ENCODE measurements at regions not wholly inside any gene's neighbourhood (a gene's known extent, or its start where the extent isn't known, plus 50 kb on each side); places are given as distances from the start of the nearest gene placed in this dataset.

DNA sequence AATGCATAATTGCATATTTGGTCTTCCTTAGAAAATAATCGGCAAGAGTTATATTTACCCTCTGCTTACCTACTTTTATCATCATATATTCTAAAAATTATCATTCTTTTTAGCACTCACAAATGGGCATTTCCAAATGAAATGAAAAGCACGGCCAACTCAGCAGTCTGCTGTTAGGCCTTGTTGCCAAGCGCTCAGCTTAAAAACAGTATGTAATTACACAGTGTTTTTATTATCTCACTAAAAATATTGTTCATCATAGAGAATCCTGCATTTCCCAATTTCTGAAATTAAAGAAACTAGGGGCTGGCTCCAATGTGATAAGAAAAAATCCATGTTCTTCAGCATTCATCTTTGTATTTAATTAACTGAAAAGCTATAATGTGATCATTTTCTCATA, 391.7 kb upstream of the ADARB2 start:
- DNase-seq = no peak
- Histone ChIP-seq H3K27me3 (replicated peaks) (no peaks in the 10 kb centered on the region), H3K36me3 (replicated peaks) (no peaks in the 10 kb centered on the region), H3K27ac (no peak overlapping the region), H3K4me3 (ENCODE audit: low read depth, low read length) (no peak overlapping the region)
- TF ChIP-seq, protein P1, sequence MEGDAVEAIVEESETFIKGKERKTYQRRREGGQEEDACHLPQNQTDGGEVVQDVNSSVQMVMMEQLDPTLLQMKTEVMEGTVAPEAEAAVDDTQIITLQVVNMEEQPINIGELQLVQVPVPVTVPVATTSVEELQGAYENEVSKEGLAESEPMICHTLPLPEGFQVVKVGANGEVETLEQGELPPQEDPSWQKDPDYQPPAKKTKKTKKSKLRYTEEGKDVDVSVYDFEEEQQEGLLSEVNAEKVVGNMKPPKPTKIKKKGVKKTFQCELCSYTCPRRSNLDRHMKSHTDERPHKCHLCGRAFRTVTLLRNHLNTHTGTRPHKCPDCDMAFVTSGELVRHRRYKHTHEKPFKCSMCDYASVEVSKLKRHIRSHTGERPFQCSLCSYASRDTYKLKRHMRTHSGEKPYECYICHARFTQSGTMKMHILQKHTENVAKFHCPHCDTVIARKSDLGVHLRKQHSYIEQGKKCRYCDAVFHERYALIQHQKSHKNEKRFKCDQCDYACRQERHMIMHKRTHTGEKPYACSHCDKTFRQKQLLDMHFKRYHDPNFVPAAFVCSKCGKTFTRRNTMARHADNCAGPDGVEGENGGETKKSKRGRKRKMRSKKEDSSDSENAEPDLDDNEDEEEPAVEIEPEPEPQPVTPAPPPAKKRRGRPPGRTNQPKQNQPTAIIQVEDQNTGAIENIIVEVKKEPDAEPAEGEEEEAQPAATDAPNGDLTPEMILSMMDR (IDR thresholded peaks at IDR 0.05; ENCODE audit: low read depth, low read length, missing control alignments) = no peak
- in situ Hi-C loops (cut with HindIII; ENCODE audit: low pct_ligation_motif_present, low sequenced_read_pairs) = no loop called here

DNA sequence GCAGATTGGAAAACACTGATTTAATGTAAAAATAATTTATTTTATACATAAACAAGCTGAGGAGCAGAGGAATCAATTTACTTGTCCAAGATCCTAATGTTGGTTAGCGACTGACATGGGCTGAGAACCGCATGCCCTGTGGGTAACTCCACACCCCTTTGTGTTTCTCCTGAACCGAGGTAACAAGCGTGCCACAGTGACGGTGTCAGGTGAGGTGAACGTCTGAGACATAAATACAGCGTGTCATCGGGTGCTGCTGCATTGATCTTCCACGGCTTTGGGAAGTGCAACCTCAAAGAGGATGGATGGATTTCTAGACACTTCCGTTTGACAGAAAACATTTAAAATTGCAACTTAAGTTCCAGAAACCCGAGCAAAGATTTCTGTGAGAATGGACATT, 386.8 kb upstream of the ADARB2 start:
- TF ChIP-seq, protein P1 (IDR thresholded peaks at IDR 0.05; ENCODE audit: low read depth, low read length, missing control alignments) = no peak
- Histone ChIP-seq H3K27ac (no peak overlapping the region), H3K4me3 (ENCODE audit: low read depth, low read length) (no peak overlapping the region), H3K27me3 (replicated peaks) (no peaks in the 10 kb centered on the region), H3K36me3 (replicated peaks) (no peaks in the 10 kb centered on the region)
- no peak for DNase-seq
- in situ Hi-C loops (cut with HindIII; ENCODE audit: low pct_ligation_motif_present, low sequenced_read_pairs) = no loop called here

DNA sequence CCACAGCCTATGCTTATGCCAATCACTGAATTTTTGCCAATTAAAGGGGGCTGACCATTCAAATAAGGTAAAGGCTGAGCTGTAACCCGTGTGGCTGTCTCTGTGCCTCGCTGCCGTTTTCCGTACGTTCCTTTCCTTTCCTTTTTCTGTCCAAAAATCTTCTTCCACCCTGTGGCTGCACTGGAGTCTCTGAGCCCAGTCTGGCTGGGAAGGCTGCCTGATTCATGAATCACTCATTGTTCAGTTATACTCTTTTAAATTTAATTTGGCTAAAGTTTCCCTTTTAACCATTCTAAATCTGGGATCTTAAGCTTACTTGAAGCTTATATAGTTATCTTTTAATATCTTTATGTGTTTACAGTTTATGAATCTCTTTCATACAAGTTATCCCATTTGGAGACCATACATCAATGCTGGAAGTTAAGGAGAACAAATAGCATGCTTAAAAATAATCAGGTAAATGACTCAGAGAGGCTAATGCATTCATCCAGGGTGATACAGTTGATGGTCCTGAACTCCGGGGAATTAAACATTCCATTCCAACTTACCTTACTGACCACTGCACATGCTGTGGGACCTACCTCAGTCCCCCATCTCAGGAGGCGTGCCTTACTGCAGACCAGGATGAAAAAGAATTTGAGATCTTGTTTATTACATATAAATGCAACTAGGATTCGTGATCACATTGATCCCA, 385.3 kb upstream of the ADARB2 start:
- H3K36me3 ChIP-seq (replicated peaks) = no peaks in the 10 kb centered on the region
- H3K4me3 ChIP-seq (ENCODE audit: low read depth, low read length) = no peak overlapping the region
- H3K27ac ChIP-seq = no peak overlapping the region
- in situ Hi-C loops (cut with HindIII; ENCODE audit: low pct_ligation_motif_present, low sequenced_read_pairs) = no loop called here
- TF ChIP-seq, protein P1 (IDR thresholded peaks at IDR 0.05; ENCODE audit: low read depth, low read length, missing control alignments) = no peak
- H3K27me3 ChIP-seq (replicated peaks) = no peaks in the 10 kb centered on the region
- no peak for DNase-seq

DNA sequence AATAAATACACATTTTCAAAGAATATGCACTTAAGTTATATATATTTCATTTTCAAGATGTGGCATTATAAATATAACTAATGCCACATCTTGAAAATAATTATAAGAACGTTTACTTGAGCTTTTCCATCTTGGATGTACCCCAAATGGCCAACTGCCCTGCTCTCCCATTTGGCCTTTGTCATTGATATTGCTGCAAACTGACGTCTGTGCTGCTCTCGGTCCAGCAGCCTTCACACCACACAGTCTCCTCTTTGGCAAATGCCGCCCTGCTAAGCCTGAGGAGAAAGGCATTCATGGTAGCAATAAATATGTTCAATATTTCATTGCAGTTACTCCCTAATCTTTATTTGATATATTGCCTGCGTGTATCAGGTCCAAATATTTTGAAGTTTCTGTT, 384.6 kb upstream of the ADARB2 start:
- Histone ChIP-seq H3K27me3 (replicated peaks) (no peaks in the 10 kb centered on the region), H3K4me3 (ENCODE audit: low read depth, low read length) (no peak overlapping the region), H3K27ac (no peak overlapping the region), H3K36me3 (replicated peaks) (no peaks in the 10 kb centered on the region)
- in situ Hi-C loops (cut with HindIII; ENCODE audit: low pct_ligation_motif_present, low sequenced_read_pairs) = no loop called here
- TF ChIP-seq, protein P1 (IDR thresholded peaks at IDR 0.05; ENCODE audit: low read depth, low read length, missing control alignments) = no peak
- no peak for DNase-seq

DNA sequence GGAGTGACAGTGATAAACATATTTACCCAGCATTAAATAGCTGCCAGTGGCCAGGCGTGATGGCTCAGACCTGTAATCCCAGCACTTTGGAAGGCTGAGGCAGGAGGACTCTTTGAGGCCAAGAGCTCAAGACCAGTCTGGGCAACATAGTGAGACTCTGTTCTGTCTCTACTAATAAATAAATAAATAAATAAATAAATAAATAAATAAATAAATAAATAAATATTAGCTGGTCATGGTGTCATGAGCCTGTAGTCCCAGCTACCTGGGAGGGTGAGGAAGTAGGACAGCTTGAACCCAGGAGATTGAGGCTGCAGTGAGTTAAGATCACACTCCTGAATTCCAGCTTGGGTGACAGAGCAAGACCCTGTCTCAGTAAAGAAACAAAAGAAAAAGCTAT, 384.0 kb upstream of the ADARB2 start:
- no peak for DNase-seq
- no peak overlapping the region for H3K27ac ChIP-seq
- in situ Hi-C loops (cut with HindIII; ENCODE audit: low pct_ligation_motif_present, low sequenced_read_pairs) = no loop called here
- H3K4me3 ChIP-seq (ENCODE audit: low read depth, low read length) = no peak overlapping the region
- no peaks in the 10 kb centered on the region for H3K36me3 ChIP-seq (replicated peaks)
- TF ChIP-seq, protein P1 (IDR thresholded peaks at IDR 0.05; ENCODE audit: low read depth, low read length, missing control alignments) = no peak
- H3K27me3 ChIP-seq (replicated peaks) = no peaks in the 10 kb centered on the region

DNA sequence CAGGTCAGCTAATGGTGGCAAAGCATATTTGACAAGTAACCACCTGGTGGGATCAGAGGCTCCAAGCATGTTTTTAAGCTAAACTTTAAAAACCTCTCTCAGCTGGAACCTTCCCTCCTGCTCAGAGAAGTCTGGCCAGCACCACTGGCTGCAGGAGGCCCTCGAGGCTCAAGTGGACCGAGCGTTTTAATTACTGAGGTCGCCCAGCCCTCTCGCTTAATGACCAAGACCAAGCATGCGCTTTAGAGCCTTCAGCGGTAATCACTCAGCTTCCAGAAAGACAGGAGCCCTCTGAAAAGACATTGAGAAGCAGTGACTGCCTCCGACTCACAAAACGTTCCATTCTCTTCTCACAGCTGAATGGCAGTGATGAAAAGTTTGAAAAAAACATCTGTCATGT, 383.4 kb upstream of the ADARB2 start:
- Histone ChIP-seq H3K4me3 (ENCODE audit: low read depth, low read length) (no peak overlapping the region), H3K27me3 (replicated peaks) (no peaks in the 10 kb centered on the region), H3K27ac (no peak overlapping the region), H3K36me3 (replicated peaks) (no peaks in the 10 kb centered on the region)
- no peak for DNase-seq
- in situ Hi-C loops (cut with HindIII; ENCODE audit: low pct_ligation_motif_present, low sequenced_read_pairs) = no loop called here
- TF ChIP-seq, protein P1 (IDR thresholded peaks at IDR 0.05; ENCODE audit: low read depth, low read length, missing control alignments) = no peak

All from brain microvascular endothelial cell (primary cell).